Osteocyte (in vitro differentiated cells): ENCODE measurements at regions not wholly inside any gene's neighbourhood (a gene's known extent, or its start where the extent isn't known, plus 50 kb on each side); places are given as distances from the start of the nearest gene placed in this dataset.
"Not testable (repeated sequence)": the region's sequence is repeated elsewhere in the genome, so short reads cannot be mapped to it uniquely, and the experiment has no call there.

Source experiments
- DNase-seq: peaks from one replicate; pipeline ENCODE4 v3.0.0; 2021; ENCODE audit warnings: mixed read lengths; ENCODE audit not compliant: unreplicated experiment; ENCODE audit errors: extremely low spot score
- H3K27ac Mint-ChIP-seq: one replicate; pipeline ENCODE4 v1.8.0; 2021; ENCODE audit warnings: mild to moderate bottlenecking, mixed read lengths; ENCODE audit not compliant: unreplicated experiment
- H3K27me3 Mint-ChIP-seq: one replicate; pipeline ENCODE4 v1.8.0; 2021; ENCODE audit warnings: mixed read lengths; ENCODE audit not compliant: unreplicated experiment
- H3K36me3 Mint-ChIP-seq: one replicate; pipeline ENCODE4 v1.8.0; 2021; ENCODE audit warnings: mixed read lengths; ENCODE audit not compliant: unreplicated experiment
- H3K4me1 Mint-ChIP-seq: one replicate; pipeline ENCODE4 v1.8.0; 2021; ENCODE audit warnings: mixed read lengths; ENCODE audit not compliant: unreplicated experiment
- H3K4me3 Mint-ChIP-seq: one replicate; pipeline ENCODE4 v1.8.0; 2021; ENCODE audit warnings: mild to moderate bottlenecking, moderate library complexity, mixed read lengths; ENCODE audit not compliant: unreplicated experiment
- H3K9me3 Mint-ChIP-seq: one replicate; pipeline ENCODE4 v1.8.0; 2021; ENCODE audit warnings: mixed read lengths; ENCODE audit not compliant: unreplicated experiment
- TF ChIP-seq, protein P1 (sequence below): fragments of 200-600 bp; sonication (generic); IDR thresholded peaks from 2 replicates; pipeline ENCODE4 v1.5.0; 2021; ENCODE audit warnings: antibody characterized with exemption, mild to moderate bottlenecking, moderate library complexity

DNA sequence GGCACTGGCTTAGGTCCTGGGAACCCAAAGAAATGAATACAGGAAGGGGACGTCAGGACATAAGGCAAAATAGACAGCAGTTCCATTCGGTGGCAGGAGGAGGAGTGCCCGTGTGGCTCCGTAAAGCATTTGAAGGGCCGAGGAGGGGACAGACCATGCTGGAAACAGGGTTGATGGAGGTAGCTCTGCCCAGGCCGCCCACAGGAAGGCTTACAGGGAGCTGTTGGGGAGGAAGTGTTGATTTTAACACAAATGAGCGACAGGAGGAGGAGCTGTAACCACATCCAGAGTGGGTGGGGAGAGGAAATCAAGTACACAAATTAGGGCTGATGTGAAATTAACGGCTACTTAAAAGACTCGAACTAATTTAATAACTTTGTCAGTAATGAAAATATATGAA lies 54.6 kb downstream of the RBFOX3 start:
- H3K36me3 Mint-ChIP-seq, result no peaks in the 10 kb centered on the region
- H3K27ac Mint-ChIP-seq, result no peak overlapping the region
- H3K4me3 Mint-ChIP-seq, result no peak overlapping the region
- no peaks in the 10 kb centered on the region for H3K27me3 Mint-ChIP-seq
- no peaks in the 10 kb centered on the region for H3K9me3 Mint-ChIP-seq
- DNase-seq, result no peak
- TF ChIP-seq, protein P1, sequence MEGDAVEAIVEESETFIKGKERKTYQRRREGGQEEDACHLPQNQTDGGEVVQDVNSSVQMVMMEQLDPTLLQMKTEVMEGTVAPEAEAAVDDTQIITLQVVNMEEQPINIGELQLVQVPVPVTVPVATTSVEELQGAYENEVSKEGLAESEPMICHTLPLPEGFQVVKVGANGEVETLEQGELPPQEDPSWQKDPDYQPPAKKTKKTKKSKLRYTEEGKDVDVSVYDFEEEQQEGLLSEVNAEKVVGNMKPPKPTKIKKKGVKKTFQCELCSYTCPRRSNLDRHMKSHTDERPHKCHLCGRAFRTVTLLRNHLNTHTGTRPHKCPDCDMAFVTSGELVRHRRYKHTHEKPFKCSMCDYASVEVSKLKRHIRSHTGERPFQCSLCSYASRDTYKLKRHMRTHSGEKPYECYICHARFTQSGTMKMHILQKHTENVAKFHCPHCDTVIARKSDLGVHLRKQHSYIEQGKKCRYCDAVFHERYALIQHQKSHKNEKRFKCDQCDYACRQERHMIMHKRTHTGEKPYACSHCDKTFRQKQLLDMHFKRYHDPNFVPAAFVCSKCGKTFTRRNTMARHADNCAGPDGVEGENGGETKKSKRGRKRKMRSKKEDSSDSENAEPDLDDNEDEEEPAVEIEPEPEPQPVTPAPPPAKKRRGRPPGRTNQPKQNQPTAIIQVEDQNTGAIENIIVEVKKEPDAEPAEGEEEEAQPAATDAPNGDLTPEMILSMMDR, result no peak
- no peaks in the 10 kb centered on the region for H3K4me1 Mint-ChIP-seq

DNA sequence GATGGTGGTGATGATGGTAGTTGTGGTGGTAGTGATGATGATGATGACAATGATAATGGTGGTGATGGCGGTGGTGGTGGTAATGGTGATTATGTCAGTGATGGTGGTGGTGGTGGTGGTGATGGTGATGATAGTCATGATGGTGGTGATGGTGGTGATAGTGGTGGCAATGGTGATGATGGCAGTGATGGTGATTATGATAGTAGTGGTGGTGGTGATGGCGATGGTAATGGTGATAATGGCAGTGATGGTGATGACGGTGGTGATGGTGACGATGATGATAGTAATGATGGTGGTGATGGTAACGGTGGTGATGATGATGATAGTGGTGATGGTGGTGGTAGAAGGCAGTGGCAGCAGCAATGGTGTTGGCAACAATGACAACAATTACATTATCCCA lies 55.3 kb downstream of the RBFOX3 start:
- H3K4me1 Mint-ChIP-seq, result no peaks in the 10 kb centered on the region
- no peak overlapping the region for H3K27ac Mint-ChIP-seq
- H3K4me3 Mint-ChIP-seq, result no peak overlapping the region
- H3K36me3 Mint-ChIP-seq, result no peaks in the 10 kb centered on the region
- DNase-seq, result no peak
- TF ChIP-seq, protein P1, result no peak
- no peaks in the 10 kb centered on the region for H3K9me3 Mint-ChIP-seq
- no peaks in the 10 kb centered on the region for H3K27me3 Mint-ChIP-seq

DNA sequence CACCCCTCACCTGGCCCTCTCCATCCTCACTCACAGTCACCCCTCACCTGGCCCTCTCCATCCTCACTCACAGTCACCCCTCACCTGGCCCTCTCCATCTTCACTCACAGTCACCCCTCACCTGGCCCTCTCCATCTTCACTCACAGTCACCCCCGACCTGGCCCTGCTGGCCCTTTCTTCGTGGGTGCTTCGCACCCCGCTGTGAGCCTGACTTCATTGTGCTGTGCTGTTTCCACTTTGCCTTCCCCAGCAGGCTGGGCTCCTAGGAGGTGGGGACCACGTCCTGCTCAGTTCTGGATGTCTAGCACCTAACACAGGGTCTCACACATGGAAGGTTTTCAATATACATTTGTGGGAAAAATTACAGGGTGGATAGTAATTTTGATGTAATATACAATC lies 56.5 kb downstream of the RBFOX3 start:
- H3K4me3 Mint-ChIP-seq, H3K9me3 Mint-ChIP-seq, H3K27me3 Mint-ChIP-seq, DNase-seq, H3K27ac Mint-ChIP-seq, H3K36me3 Mint-ChIP-seq, H3K4me1 Mint-ChIP-seq: not testable (repeated sequence)

DNA sequence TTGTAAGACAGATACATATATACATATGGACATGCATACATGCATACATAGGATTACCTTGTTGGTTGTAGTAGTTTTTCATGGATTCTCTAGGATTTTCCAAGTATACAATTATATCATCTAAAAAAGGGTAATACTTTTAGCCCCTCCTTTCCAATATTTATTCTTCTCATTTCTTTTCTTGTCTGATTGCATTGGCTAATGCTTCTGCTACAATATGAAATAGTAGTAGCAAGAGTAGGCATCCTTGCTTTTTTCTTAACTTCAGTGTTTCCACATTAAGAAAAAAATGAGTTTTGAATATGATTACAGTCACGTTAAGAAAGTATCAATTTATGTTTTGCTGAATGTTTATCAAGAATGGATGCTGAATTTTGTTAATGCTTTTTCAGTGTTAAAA lies 58.0 kb downstream of the RBFOX3 start:
- Mint-ChIP-seq H3K27me3 (no peaks in the 10 kb centered on the region), H3K36me3 (no peaks in the 10 kb centered on the region), H3K4me3 (no peak overlapping the region), H3K27ac (no peak overlapping the region), H3K9me3 (no peaks in the 10 kb centered on the region), H3K4me1 (no peaks in the 10 kb centered on the region)
- DNase-seq, result no peak
- TF ChIP-seq, protein P1, result no peak

DNA sequence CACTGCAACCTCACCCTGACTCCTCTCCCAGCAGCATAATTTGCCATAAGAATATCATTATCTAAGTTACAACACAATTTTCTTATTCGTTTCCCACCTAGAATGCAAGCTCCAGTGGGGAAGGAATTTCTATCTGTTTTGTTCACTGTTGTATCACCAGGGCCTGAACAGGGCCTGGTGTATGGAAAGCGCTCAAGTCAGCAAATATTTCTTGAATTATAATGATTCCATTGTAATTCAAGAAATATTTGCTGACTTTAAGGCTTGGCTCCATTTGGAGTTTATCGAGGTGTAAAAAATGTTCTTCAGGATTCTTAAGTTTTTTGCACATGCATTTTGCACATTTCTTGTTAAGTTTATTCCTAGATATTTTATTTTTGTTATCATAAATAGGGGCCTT lies 58.4 kb downstream of the RBFOX3 start:
- no peaks in the 10 kb centered on the region for H3K9me3 Mint-ChIP-seq
- TF ChIP-seq, protein P1, result no peak
- H3K4me3 Mint-ChIP-seq, result no peak overlapping the region
- no peaks in the 10 kb centered on the region for H3K36me3 Mint-ChIP-seq
- no peaks in the 10 kb centered on the region for H3K4me1 Mint-ChIP-seq
- H3K27me3 Mint-ChIP-seq, result no peaks in the 10 kb centered on the region
- DNase-seq, result no peak
- no peak overlapping the region for H3K27ac Mint-ChIP-seq
